CD4-positive, CD25-positive, alpha-beta regulatory T cell (primary cell): ENCODE measurements at regions not wholly inside any gene's neighbourhood (a gene's known extent, or its start where the extent isn't known, plus 50 kb on each side); places are given as distances from the start of the nearest gene placed in this dataset.
A peak's percentile ranks its signal among the peaks of the same experiment; 100 is the strongest.

Source experiments
- ATAC-seq, 2 donors: fragments of 150-1000 bp; cut with Tn5 transposase; one replicate each; pipeline ENCODE4 v1.10.0; 2021; ENCODE audit warnings: low read depth in 2 of 2, moderate number of reproducible peaks in 2 of 2, moderate library complexity in 1 of 2
- DNase-seq, 3 donors: peaks; one replicate each; pipeline versions ENCODE4 v3.0.0 to v3.0.0-alpha.2; 2012 to 2022; ENCODE audit warnings: mixed read lengths in 1 of 3
- H3K27ac ChIP-seq: one replicate; pipeline ENCODE4 v1.7.0; 2013; ENCODE audit warnings: mild to moderate bottlenecking, low read length; ENCODE audit not compliant: insufficient read depth, poor library complexity, severe bottlenecking
- H3K27me3 ChIP-seq: one replicate; pipeline ENCODE4 v1.7.0; 2013; ENCODE audit warnings: low read length; ENCODE audit not compliant: control insufficient read depth, insufficient read depth
- H3K36me3 ChIP-seq: one replicate; pipeline ENCODE4 v1.7.0; 2013; ENCODE audit warnings: mild to moderate bottlenecking, low read length, moderate library complexity; ENCODE audit not compliant: control insufficient read depth, insufficient read depth
- H3K4me1 ChIP-seq: 2 replicates; pipeline ENCODE4 v1.7.0; 2013; ENCODE audit warnings: mild to moderate bottlenecking, low read length; ENCODE audit not compliant: insufficient read depth, control insufficient read depth, poor library complexity, severe bottlenecking
- H3K4me3 ChIP-seq: one replicate; pipeline ENCODE4 v1.7.0; 2013; ENCODE audit warnings: low read depth, mild to moderate bottlenecking, low read length, moderate library complexity
- H3K9me3 ChIP-seq, 2 experiments: 1 replicate in 1 of 2; 2 replicates in 1 of 2; pipeline ENCODE4 v1.7.0; 2013; ENCODE audit warnings: low read length in 2 of 2, mild to moderate bottlenecking in 1 of 2, moderate library complexity in 1 of 2; ENCODE audit not compliant: control insufficient read depth in 2 of 2
- H3K27ac Mint-ChIP-seq, 3 donors: one replicate each; pipeline ENCODE4 v1.8.0; 2020 to 2022; ENCODE audit warnings: mild to moderate bottlenecking in 3 of 3, mixed read lengths in 3 of 3, moderate library complexity in 2 of 3
- H3K27me3 Mint-ChIP-seq: one replicate; pipeline ENCODE4 v1.8.0; 2022; ENCODE audit warnings: mild to moderate bottlenecking, mixed read lengths
- H3K36me3 Mint-ChIP-seq: one replicate; pipeline ENCODE4 v1.8.0; 2020; ENCODE audit warnings: mixed read lengths
- H3K4me1 Mint-ChIP-seq, 4 donors: one replicate each; pipeline ENCODE4 v1.8.0; 2020 to 2022; ENCODE audit warnings: mixed read lengths in 4 of 4, mild to moderate bottlenecking in 1 of 4
- H3K4me3 Mint-ChIP-seq, 4 donors: one replicate each; pipeline ENCODE4 v1.8.0; 2020 to 2022; ENCODE audit warnings: mild to moderate bottlenecking in 4 of 4, mixed read lengths in 4 of 4, moderate library complexity in 3 of 4
- H3K9me3 Mint-ChIP-seq, 7 donors: one replicate each; pipeline ENCODE4 v1.8.0; 2020 to 2022; ENCODE audit warnings: mixed read lengths in 7 of 7, mild to moderate bottlenecking in 3 of 7, moderate library complexity in 2 of 7

DNA sequence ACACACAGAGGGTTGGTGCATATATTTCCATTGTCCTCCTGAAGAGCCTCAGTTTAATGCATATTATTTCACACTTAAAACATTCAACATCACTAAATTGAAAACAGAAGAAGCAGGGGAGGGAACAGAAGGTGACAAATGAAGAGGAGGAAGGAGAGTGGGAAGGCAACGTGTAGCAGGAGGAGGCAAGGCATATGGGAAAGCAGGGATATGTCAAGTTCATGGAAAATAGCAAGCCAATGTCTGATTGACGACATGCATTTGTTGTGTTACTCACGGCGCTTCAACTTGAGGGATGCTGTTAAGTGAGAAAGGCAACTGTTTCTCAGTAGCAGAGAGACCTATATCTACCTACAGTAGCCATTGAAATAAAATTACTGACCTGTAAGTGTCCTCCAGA lies 154.5 kb downstream of the NSUN3 start:
- no peaks in the 10 kb centered on the region for H3K9me3 ChIP-seq
- H3K27ac ChIP-seq: no peak overlapping the region
- H3K27me3 Mint-ChIP-seq: peaks cover 4% of the 10 kb centered on the region
- no peaks in the 10 kb centered on the region for H3K36me3 Mint-ChIP-seq
- no peak overlapping the region for H3K4me3 ChIP-seq
- peaks cover under 1 to 7% (median 4%) of the 10 kb centered on the region in 7 donors for H3K9me3 Mint-ChIP-seq
- H3K4me3 Mint-ChIP-seq: no peak overlapping the region
- H3K36me3 ChIP-seq: no peaks in the 10 kb centered on the region
- H3K27ac Mint-ChIP-seq: peak overlapping the region in 1 of 3 donors; percentile 83
- H3K27me3 ChIP-seq: no peaks in the 10 kb centered on the region
- ATAC-seq: no peak
- H3K4me1 ChIP-seq: no peaks in the 10 kb centered on the region
- DNase-seq: no peak
- H3K4me1 Mint-ChIP-seq: no peaks in the 10 kb centered on the region

DNA sequence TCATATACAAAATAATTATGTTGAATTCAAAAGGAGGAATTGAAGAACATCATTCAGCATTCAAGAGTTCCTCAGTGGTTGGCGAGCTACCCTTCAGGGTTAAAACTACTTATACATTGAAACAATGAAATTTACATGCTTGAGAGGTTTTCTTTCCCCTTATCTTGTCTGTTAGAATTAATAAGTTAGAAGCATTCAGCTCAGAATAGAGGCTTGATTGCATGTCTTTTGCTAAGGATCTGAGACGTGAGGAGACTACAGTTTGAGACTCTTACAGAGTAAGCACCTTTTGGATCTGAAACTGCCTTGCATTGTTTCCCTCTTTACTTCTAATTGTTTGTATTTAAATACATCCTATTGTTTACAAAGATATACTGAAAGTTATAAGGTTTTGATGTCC lies 157.6 kb downstream of the NSUN3 start:
- H3K4me3 Mint-ChIP-seq: no peak overlapping the region
- no peaks in the 10 kb centered on the region for H3K4me1 Mint-ChIP-seq
- no peak for DNase-seq
- ATAC-seq: no peak
- Histone ChIP-seq H3K9me3 (no peaks in the 10 kb centered on the region), H3K4me1 (no peaks in the 10 kb centered on the region), H3K4me3 (no peak overlapping the region), H3K27ac (no peak overlapping the region), H3K36me3 (no peaks in the 10 kb centered on the region), H3K27me3 (no peaks in the 10 kb centered on the region)
- no peaks in the 10 kb centered on the region for H3K36me3 Mint-ChIP-seq
- H3K27me3 Mint-ChIP-seq: no peaks in the 10 kb centered on the region
- H3K27ac Mint-ChIP-seq: no peak overlapping the region
- H3K9me3 Mint-ChIP-seq: peaks cover 0 to 7% (median 2%) of the 10 kb centered on the region in 7 donors

DNA sequence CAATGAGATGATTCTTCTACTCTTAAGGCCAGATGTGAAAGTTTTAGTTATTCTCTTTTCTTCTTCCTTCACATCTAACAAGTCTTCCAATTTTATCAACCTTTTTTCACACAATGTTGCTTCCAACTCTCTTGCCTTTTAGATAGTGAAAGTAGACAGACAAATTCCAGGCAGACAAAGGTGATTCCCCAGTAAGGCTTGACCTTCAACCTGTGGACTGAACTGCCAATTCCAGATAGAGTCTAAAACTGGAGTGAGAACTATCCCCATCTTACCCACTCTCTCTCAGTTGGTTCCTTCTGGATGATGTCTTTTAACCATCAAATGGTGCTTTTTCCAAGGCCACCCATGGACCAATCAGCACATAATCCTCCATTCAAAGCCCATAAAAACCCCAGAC lies 159.0 kb downstream of the NSUN3 start:
- DNase-seq (no peak), ATAC-seq (no peak)
- Histone ChIP-seq H3K27ac (no peak overlapping the region), H3K4me1 (no peaks in the 10 kb centered on the region), H3K4me3 (no peak overlapping the region), H3K27me3 (no peaks in the 10 kb centered on the region), H3K9me3 (no peaks in the 10 kb centered on the region), H3K36me3 (no peaks in the 10 kb centered on the region)
- H3K27me3 Mint-ChIP-seq: peaks cover 4% of the 10 kb centered on the region
- no peaks in the 10 kb centered on the region for H3K36me3 Mint-ChIP-seq
- H3K27ac Mint-ChIP-seq: no peak overlapping the region
- peaks cover 0 to 7% (median 2%) of the 10 kb centered on the region in 7 donors for H3K9me3 Mint-ChIP-seq
- no peak overlapping the region for H3K4me3 Mint-ChIP-seq
- H3K4me1 Mint-ChIP-seq: no peaks in the 10 kb centered on the region

DNA sequence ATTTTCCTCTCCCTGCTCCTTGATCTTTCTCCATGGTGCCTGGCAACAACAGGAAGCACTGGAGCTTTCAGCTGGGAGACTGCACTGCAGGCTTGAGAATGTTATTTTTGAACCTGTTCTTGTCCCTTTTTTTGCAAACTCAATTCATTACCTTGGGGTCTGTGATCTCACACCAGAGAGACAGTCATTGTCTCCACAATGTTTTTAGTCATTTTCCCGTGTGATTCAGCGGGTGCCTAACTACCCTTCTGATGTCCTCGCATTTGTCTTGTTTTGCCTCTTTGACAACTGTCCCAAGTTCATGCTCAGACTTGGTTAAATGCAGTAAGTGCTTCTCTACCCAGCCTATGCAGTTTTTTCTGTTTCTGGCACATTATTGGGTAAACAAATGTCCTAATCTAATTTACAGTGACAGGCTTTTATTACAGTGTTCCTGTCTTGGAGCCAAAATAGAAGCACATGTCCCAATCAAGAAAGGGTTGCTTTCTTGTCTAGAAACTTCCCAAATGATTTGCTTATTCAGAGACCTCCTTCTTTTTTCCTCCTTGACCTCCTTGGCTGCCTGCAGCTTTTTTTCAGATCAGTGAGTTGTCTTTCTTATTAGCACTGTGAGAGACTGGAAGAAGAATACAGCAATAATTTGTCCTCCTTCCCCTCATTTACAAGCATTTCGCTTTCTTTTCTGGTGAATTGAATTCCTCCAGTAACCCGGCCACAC lies 162.4 kb downstream of the NSUN3 start:
- Histone ChIP-seq H3K27me3 (no peaks in the 10 kb centered on the region), H3K27ac (no peak overlapping the region), H3K9me3 (no peaks in the 10 kb centered on the region), H3K36me3 (no peaks in the 10 kb centered on the region), H3K4me3 (no peak overlapping the region), H3K4me1 (no peaks in the 10 kb centered on the region)
- H3K4me1 Mint-ChIP-seq: no peaks in the 10 kb centered on the region
- DNase-seq (no peak), ATAC-seq (no peak)
- no peak overlapping the region for H3K27ac Mint-ChIP-seq
- peaks cover 0 to 7% (median 2%) of the 10 kb centered on the region in 7 donors for H3K9me3 Mint-ChIP-seq
- H3K36me3 Mint-ChIP-seq: no peaks in the 10 kb centered on the region
- H3K4me3 Mint-ChIP-seq: no peak overlapping the region
- H3K27me3 Mint-ChIP-seq: peaks cover 4% of the 10 kb centered on the region

DNA sequence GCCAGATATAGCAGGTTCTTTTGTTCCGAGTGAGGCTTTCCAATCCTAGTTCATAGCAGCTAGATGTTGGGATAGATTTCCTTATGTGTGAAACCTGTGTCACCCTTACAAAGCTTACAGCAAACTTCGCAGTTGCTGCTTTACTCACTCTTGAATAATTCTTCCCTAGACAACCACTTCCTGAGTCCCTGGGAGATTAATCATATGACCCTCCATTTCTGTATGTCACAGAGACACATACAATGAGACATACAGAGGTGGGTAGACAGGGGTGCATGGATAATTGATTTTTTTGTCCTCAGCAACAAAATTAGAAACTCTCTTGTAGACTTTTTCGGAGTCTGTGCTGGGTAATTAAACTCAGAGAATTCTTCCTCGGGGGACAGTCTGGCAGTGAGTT lies 163.2 kb downstream of the NSUN3 start:
- Histone ChIP-seq H3K9me3 (no peaks in the 10 kb centered on the region), H3K36me3 (no peaks in the 10 kb centered on the region), H3K4me3 (no peak overlapping the region), H3K27ac (no peak overlapping the region), H3K27me3 (no peaks in the 10 kb centered on the region), H3K4me1 (no peaks in the 10 kb centered on the region)
- no peak for DNase-seq
- Mint-ChIP-seq H3K27ac (no peak overlapping the region), H3K4me3 (no peak overlapping the region), H3K27me3 (peaks cover 4% of the 10 kb centered on the region), H3K4me1 (no peaks in the 10 kb centered on the region), H3K36me3 (no peaks in the 10 kb centered on the region), H3K9me3 (peaks cover 0 to 7% (median 2%) of the 10 kb centered on the region in 7 donors)
- no peak for ATAC-seq

DNA sequence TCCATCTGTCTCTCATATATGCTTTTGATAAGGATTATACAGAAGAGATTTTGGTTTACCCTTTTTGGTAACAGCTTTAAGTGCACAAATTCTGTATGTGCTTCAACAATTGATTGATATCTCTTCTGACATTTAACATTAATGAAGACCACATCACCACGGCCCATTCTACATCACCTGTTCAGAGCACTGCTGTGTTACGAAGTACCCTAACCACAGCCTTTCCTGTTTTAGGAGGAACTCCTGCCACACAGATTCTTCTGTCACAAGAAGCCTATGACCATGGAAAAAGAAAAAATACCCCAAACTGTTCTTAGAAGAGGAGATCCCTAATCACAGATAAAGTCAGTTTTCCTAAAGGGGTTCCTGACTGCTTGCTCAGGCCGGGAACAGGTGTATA lies 170.1 kb downstream of the NSUN3 start:
- no peaks in the 10 kb centered on the region for H3K4me1 ChIP-seq
- H3K4me1 Mint-ChIP-seq: no peaks in the 10 kb centered on the region
- H3K27ac Mint-ChIP-seq: no peak overlapping the region
- H3K36me3 Mint-ChIP-seq: no peaks in the 10 kb centered on the region
- no peaks in the 10 kb centered on the region for H3K9me3 ChIP-seq
- H3K4me3 ChIP-seq: no peak overlapping the region
- H3K36me3 ChIP-seq: no peaks in the 10 kb centered on the region
- no peak overlapping the region for H3K27ac ChIP-seq
- peaks cover 0 to 11% (median 4%) of the 10 kb centered on the region in 7 donors for H3K9me3 Mint-ChIP-seq
- H3K4me3 Mint-ChIP-seq: no peak overlapping the region
- DNase-seq: no peak
- ATAC-seq: no peak
- no peaks in the 10 kb centered on the region for H3K27me3 Mint-ChIP-seq
- no peaks in the 10 kb centered on the region for H3K27me3 ChIP-seq

DNA sequence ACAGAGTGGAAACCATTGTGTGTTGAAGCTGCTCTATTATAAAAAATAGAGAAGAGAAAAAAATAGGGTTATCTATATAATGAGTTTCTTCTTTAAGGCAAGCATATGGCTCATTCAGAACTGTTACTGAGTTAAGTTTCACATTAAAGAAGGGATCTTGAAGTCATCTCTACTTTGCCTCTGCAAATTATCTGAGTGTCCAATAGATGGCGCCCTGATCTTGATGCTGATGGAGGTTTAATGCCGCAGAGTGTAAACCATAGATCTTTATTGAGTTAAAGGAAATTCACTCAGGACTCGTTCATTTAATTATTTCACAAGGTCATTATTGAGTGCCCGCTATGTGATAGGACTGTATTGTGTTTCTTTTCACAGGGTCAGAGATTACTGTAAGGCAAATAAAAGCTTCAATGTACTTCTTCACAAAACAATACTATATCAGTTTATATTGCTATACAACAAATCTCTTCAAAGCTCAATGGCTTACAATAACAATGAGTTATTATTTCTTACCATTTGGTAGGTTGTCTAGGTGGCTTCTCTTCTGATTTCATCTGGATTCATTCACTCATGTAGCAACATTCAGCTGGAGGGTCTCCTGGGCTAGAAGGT lies 171.4 kb downstream of the NSUN3 start:
- H3K27ac Mint-ChIP-seq: no peak overlapping the region
- H3K9me3 ChIP-seq: no peaks in the 10 kb centered on the region
- H3K4me3 Mint-ChIP-seq: no peak overlapping the region
- H3K4me1 Mint-ChIP-seq: no peaks in the 10 kb centered on the region
- no peaks in the 10 kb centered on the region for H3K27me3 Mint-ChIP-seq
- DNase-seq (peak in 1 of 3 donors; percentile 18), ATAC-seq (no peak)
- H3K4me1 ChIP-seq: no peaks in the 10 kb centered on the region
- H3K36me3 Mint-ChIP-seq: no peaks in the 10 kb centered on the region
- no peaks in the 10 kb centered on the region for H3K27me3 ChIP-seq
- no peaks in the 10 kb centered on the region for H3K36me3 ChIP-seq
- no peak overlapping the region for H3K4me3 ChIP-seq
- no peak overlapping the region for H3K27ac ChIP-seq
- peaks cover 0 to 16% (median 6%) of the 10 kb centered on the region in 7 donors for H3K9me3 Mint-ChIP-seq

DNA sequence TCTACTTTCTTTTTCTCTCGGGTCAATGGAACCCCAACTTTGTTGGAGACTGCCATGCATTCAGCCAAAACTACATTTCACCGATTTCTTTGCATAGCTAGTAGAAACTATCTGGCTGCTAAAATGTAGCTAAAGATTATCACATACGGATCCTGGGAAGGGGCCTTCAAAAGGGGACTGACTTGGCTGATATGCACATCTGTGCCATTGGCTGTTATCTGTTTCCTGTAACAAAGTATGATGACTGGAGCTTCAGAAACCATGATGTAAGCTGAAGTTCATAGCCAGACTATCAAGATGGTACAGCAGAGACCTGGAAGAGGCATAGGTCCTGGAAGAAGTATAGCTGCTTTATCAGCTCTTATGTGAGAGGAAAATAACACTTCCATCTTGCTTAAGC lies 179.1 kb downstream of the NSUN3 start:
- H3K4me1 ChIP-seq: no peaks in the 10 kb centered on the region
- no peak overlapping the region for H3K4me3 Mint-ChIP-seq
- no peaks in the 10 kb centered on the region for H3K27me3 ChIP-seq
- no peak overlapping the region for H3K27ac ChIP-seq
- H3K9me3 Mint-ChIP-seq: peaks cover 0 to 12% (median 7%) of the 10 kb centered on the region in 7 donors
- H3K4me3 ChIP-seq: no peak overlapping the region
- H3K36me3 ChIP-seq: no peaks in the 10 kb centered on the region
- DNase-seq (no peak), ATAC-seq (no peak)
- H3K4me1 Mint-ChIP-seq: no peaks in the 10 kb centered on the region
- no peaks in the 10 kb centered on the region for H3K9me3 ChIP-seq
- no peak overlapping the region for H3K27ac Mint-ChIP-seq
- H3K36me3 Mint-ChIP-seq: no peaks in the 10 kb centered on the region
- no peaks in the 10 kb centered on the region for H3K27me3 Mint-ChIP-seq
